ENCODE measurements at regions not wholly inside any gene's neighbourhood (a gene's known extent, or its start where the extent isn't known, plus 50 kb on each side); places are given as distances from the start of the nearest gene placed in this dataset.

DNA sequence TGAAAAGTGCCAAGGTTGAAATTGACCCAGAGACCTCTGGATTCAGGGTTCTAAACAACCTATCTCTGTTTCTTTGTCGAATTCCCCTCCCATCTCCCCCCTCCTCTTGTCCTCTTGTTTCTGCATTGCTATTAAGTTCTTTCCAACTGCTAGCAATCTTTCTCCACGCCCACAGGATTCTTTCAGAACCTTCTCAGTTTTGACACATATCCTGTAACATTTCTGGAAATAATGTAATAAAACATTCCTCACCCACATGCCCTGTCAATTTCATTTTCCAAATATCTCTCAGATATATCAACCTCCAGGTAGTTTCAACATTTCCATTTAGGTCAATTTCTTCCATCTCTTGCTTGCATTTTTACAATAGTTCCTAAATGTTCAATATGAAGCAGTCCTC, 1105.9 kb downstream of the ARAP2 start:
- Histone ChIP-seq H3K4me3 (no peak overlapping the region), H3K4me1 (no peaks in the 10 kb centered on the region), H3K27me3 (no peaks in the 10 kb centered on the region), H3K9me3 (no peaks in the 10 kb centered on the region), H3K36me3 (no peaks in the 10 kb centered on the region), H3K27ac (replicated peaks in 1 of 4) (no peak overlapping the region)
- WGBS, result 70% methylated on average over 2 of the region's 2 CpGs
- DNase-seq (ENCODE audit: extremely low spot score), result no peak
- intact Hi-C loops (cut with DNase I), result no loop called here
- TF ChIP-seq CTCF (IDR thresholded peaks at IDR 0.05), result no peak
- no peak for TF ChIP-seq EP300 (IDR thresholded peaks at IDR 0.05)
- TF ChIP-seq POLR2A (IDR thresholded peaks at IDR 0.05; ENCODE audit: low read depth), result no peak
- TF ChIP-seq POLR2AphosphoS5 (IDR thresholded peaks at IDR 0.05), result no peak

GRCh38 chr4:35147761-35148160, 1096.6 kb downstream of the ARAP2 start:
- Histone ChIP-seq H3K4me1 (no peaks in the 10 kb centered on the region), H3K27ac (replicated peaks in 1 of 4) (no peak overlapping the region), H3K36me3 (no peaks in the 10 kb centered on the region), H3K4me3 (no peak overlapping the region), H3K27me3 (no peaks in the 10 kb centered on the region), H3K9me3 (no peaks in the 10 kb centered on the region)
- intact Hi-C loops (cut with DNase I), result no loop called here
- no peak for DNase-seq (ENCODE audit: extremely low spot score)
- TF ChIP-seq POLR2AphosphoS5 (IDR thresholded peaks at IDR 0.05) (no peak), CTCF (IDR thresholded peaks at IDR 0.05) (no peak), POLR2A (IDR thresholded peaks at IDR 0.05; ENCODE audit: low read depth) (no peak), EP300 (IDR thresholded peaks at IDR 0.05) (no peak)
- 93% methylated on average over 1 of the region's 1 CpG for WGBS

- Histone ChIP-seq H3K27ac (replicated peaks in 1 of 4) (no peak overlapping the region), H3K27me3 (no peaks in the 10 kb centered on the region), H3K36me3 (no peaks in the 10 kb centered on the region), H3K4me3 (no peak overlapping the region), H3K9me3 (no peaks in the 10 kb centered on the region), H3K4me1 (no peaks in the 10 kb centered on the region)
- 78% methylated on average over 10 of the region's 10 CpGs for WGBS
- no peak for DNase-seq (ENCODE audit: extremely low spot score)
- TF ChIP-seq POLR2A (IDR thresholded peaks at IDR 0.05; ENCODE audit: low read depth) (no peak), POLR2AphosphoS5 (IDR thresholded peaks at IDR 0.05) (no peak), CTCF (IDR thresholded peaks at IDR 0.05) (no peak), EP300 (IDR thresholded peaks at IDR 0.05) (no peak)
- intact Hi-C loops (cut with DNase I), result no loop called here
Observed at GRCh38 chr4:35151816-35152572, 1092.3 kb downstream of the ARAP2 start.

DNA sequence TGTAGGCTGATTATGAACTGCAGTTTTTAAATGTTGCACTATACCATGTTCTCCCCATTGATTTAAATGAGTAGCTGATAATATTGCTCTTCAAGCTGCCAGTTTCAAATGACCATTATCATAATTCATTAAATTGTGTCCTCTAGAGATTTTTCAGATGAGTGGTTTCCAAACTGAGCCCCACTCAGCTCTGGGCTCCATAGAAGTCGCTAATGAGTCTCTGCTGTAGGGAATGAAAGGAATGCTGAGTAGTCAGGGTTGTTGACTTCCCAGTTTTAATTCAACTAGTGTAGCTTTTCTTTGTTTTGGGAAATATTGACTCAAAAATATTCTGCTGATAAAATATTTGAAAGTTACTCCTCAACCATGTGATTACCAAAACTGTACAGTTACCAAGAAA, 1081.1 kb downstream of the ARAP2 start:
- Histone ChIP-seq H3K27me3 (no peaks in the 10 kb centered on the region), H3K4me1 (no peaks in the 10 kb centered on the region), H3K4me3 (no peak overlapping the region), H3K27ac (replicated peaks in 1 of 4) (no peak overlapping the region), H3K9me3 (no peaks in the 10 kb centered on the region), H3K36me3 (no peaks in the 10 kb centered on the region)
- TF ChIP-seq POLR2A (IDR thresholded peaks at IDR 0.05; ENCODE audit: low read depth) (no peak), CTCF (IDR thresholded peaks at IDR 0.05) (no peak), EP300 (IDR thresholded peaks at IDR 0.05) (no peak)
- intact Hi-C loops (cut with DNase I), result no loop called here
- WGBS, result 48% methylated on average over 1 of the region's 1 CpG
- no peak for DNase-seq (ENCODE audit: extremely low spot score)

DNA sequence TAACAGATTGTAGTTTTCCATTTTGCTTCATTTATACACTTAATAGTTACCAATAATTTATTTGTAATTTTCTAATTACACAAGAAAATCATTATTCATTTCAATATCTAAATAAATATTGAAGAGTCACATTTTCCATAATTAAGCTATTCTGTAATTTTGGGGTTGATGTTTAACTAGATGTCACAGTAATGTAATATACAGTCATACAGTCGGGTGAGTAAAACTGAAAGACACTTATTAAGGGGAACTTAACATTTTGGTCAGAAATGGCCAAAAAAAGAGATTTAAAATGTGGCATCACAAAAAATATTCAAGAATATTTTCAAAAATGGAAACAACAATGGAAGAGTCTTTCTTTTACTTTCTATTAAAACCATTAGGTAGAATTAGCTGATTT, 1080.3 kb downstream of the ARAP2 start:
- no peak overlapping the region for H3K27ac ChIP-seq (replicated peaks in 1 of 4)
- no peak overlapping the region for H3K4me3 ChIP-seq
- no peaks in the 10 kb centered on the region for H3K27me3 ChIP-seq
- no peak for DNase-seq (ENCODE audit: extremely low spot score)
- H3K9me3 ChIP-seq, result no peaks in the 10 kb centered on the region
- TF ChIP-seq POLR2AphosphoS5 (IDR thresholded peaks at IDR 0.05) (no peak), POLR2A (IDR thresholded peaks at IDR 0.05; ENCODE audit: low read depth) (no peak), EP300 (IDR thresholded peaks at IDR 0.05) (no peak), CTCF (IDR thresholded peaks at IDR 0.05) (no peak)
- H3K36me3 ChIP-seq, result no peaks in the 10 kb centered on the region
- no peaks in the 10 kb centered on the region for H3K4me1 ChIP-seq
- 77% methylated on average over 1 of the region's 1 CpG for WGBS
- intact Hi-C loops (cut with DNase I), result no loop called here
